Memory B cell (primary cell): ENCODE measurements at regions not wholly inside any gene's neighbourhood (a gene's known extent, or its start where the extent isn't known, plus 50 kb on each side); places are given as distances from the start of the nearest gene placed in this dataset.
A peak's percentile ranks its signal among the peaks of the same experiment; 100 is the strongest.

Experiments used
- ATAC-seq: fragments of 150-1000 bp; cut with Tn5 transposase; 2 replicates; pipeline ENCODE4 v1.10.0; 2021; ENCODE audit warnings: low read depth, mild to moderate bottlenecking, moderate library complexity
- DNase-seq, 2 donors: peaks; one replicate each; pipeline ENCODE4 v3.0.0; 2022; ENCODE audit warnings: low spot score in 2 of 2
- H3K27ac Mint-ChIP-seq: one replicate; pipeline ENCODE4 v1.8.0; 2022; ENCODE audit warnings: mild to moderate bottlenecking, moderate library complexity, mixed read lengths
- H3K27me3 Mint-ChIP-seq: one replicate; pipeline ENCODE4 v1.8.0; 2022; ENCODE audit warnings: mixed read lengths
- H3K36me3 Mint-ChIP-seq: one replicate; pipeline ENCODE4 v1.8.0; 2022; ENCODE audit warnings: mild to moderate bottlenecking, mixed read lengths
- H3K4me1 Mint-ChIP-seq: one replicate; pipeline ENCODE4 v1.8.0; 2022; ENCODE audit warnings: mixed read lengths
- H3K4me3 Mint-ChIP-seq: one replicate; pipeline ENCODE4 v1.8.0; 2022; ENCODE audit warnings: mild to moderate bottlenecking, moderate library complexity, mixed read lengths
- H3K9me3 Mint-ChIP-seq: one replicate; pipeline ENCODE4 v1.8.0; 2022; ENCODE audit warnings: mixed read lengths

GRCh38 chr4:41883988-41884734 lies 51.1 kb upstream of the TMEM33 start:
- ATAC-seq (no peak), DNase-seq (no peak)
- H3K4me1 Mint-ChIP-seq = peaks cover 8% of the 10 kb centered on the region
- H3K4me3 Mint-ChIP-seq = no peak overlapping the region
- peaks cover 16% of the 10 kb centered on the region for H3K27me3 Mint-ChIP-seq
- no peak overlapping the region for H3K27ac Mint-ChIP-seq
- no peaks in the 10 kb centered on the region for H3K9me3 Mint-ChIP-seq
- H3K36me3 Mint-ChIP-seq = no peaks in the 10 kb centered on the region

GRCh38 chr4:41882625-41883347 lies 52.4 kb upstream of the TMEM33 start:
- Mint-ChIP-seq H3K9me3 (no peaks in the 10 kb centered on the region), H3K36me3 (no peaks in the 10 kb centered on the region), H3K4me3 (peak overlapping the region; percentile 27), H3K4me1 (peaks cover 8% of the 10 kb centered on the region), H3K27me3 (peaks cover 26% of the 10 kb centered on the region), H3K27ac (no peak overlapping the region)
- DNase-seq (peak in 1 of 2 donors; percentile 52), ATAC-seq (peak; percentile 91)

- Mint-ChIP-seq H3K36me3 (no peaks in the 10 kb centered on the region), H3K27me3 (peaks cover 32% of the 10 kb centered on the region), H3K9me3 (no peaks in the 10 kb centered on the region), H3K4me3 (peak overlapping the region; percentile 24), H3K27ac (no peak overlapping the region), H3K4me1 (peaks cover 8% of the 10 kb centered on the region)
- ATAC-seq (no peak), DNase-seq (no peak)
Observed at GRCh38 chr4:41881981-41882624, 53.1 kb upstream of the TMEM33 start.

- DNase-seq (no peak), ATAC-seq (no peak)
- Mint-ChIP-seq H3K36me3 (no peaks in the 10 kb centered on the region), H3K4me1 (peaks cover 8% of the 10 kb centered on the region), H3K9me3 (no peaks in the 10 kb centered on the region), H3K27me3 (peaks cover 29% of the 10 kb centered on the region), H3K27ac (no peak overlapping the region), H3K4me3 (peak overlapping the region; percentile 54)
Observed at GRCh38 chr4:41880840-41881831, 54.1 kb upstream of the TMEM33 start.

GRCh38 chr4:41880022-41880837 lies 55.0 kb upstream of the TMEM33 start:
- ATAC-seq (no peak), DNase-seq (no peak)
- Mint-ChIP-seq H3K27ac (no peak overlapping the region), H3K27me3 (peaks cover 33% of the 10 kb centered on the region), H3K9me3 (no peaks in the 10 kb centered on the region), H3K4me1 (peaks cover 8% of the 10 kb centered on the region), H3K36me3 (no peaks in the 10 kb centered on the region), H3K4me3 (peak overlapping the region; percentile 17)

GRCh38 chr4:41879552-41879951 lies 55.7 kb upstream of the TMEM33 start:
- Mint-ChIP-seq H3K4me1 (peaks cover 8% of the 10 kb centered on the region), H3K4me3 (no peak overlapping the region), H3K27ac (no peak overlapping the region), H3K36me3 (no peaks in the 10 kb centered on the region), H3K27me3 (peaks cover 33% of the 10 kb centered on the region), H3K9me3 (no peaks in the 10 kb centered on the region)
- DNase-seq (no peak), ATAC-seq (no peak)

- no peaks in the 10 kb centered on the region for H3K36me3 Mint-ChIP-seq
- H3K4me1 Mint-ChIP-seq = peaks cover 8% of the 10 kb centered on the region
- DNase-seq = no peak
- H3K27me3 Mint-ChIP-seq = peaks cover 33% of the 10 kb centered on the region
- no peak overlapping the region for H3K27ac Mint-ChIP-seq
- no peaks in the 10 kb centered on the region for H3K9me3 Mint-ChIP-seq
- H3K4me3 Mint-ChIP-seq = no peak overlapping the region
- ATAC-seq = no peak
Observed at GRCh38 chr4:41878991-41879491, 56.2 kb upstream of the TMEM33 start.

- ATAC-seq (no peak), DNase-seq (no peak)
- no peak overlapping the region for H3K27ac Mint-ChIP-seq
- H3K4me3 Mint-ChIP-seq = no peak overlapping the region
- H3K4me1 Mint-ChIP-seq = peaks cover 10% of the 10 kb centered on the region
- no peaks in the 10 kb centered on the region for H3K36me3 Mint-ChIP-seq
- H3K9me3 Mint-ChIP-seq = no peaks in the 10 kb centered on the region
- H3K27me3 Mint-ChIP-seq = peaks cover 35% of the 10 kb centered on the region
Observed at GRCh38 chr4:41878170-41878969, 56.9 kb upstream of the TMEM33 start.

GRCh38 chr4:41877020-41877796 lies 58.0 kb upstream of the TMEM33 start:
- Mint-ChIP-seq H3K9me3 (no peaks in the 10 kb centered on the region), H3K27ac (no peak overlapping the region), H3K36me3 (no peaks in the 10 kb centered on the region), H3K4me3 (no peak overlapping the region), H3K27me3 (peaks cover 42% of the 10 kb centered on the region), H3K4me1 (peaks cover 10% of the 10 kb centered on the region)
- DNase-seq = no peak
- ATAC-seq = no peak

- Mint-ChIP-seq H3K4me3 (no peak overlapping the region), H3K4me1 (peaks cover 5% of the 10 kb centered on the region), H3K27me3 (peaks cover 34% of the 10 kb centered on the region), H3K9me3 (no peaks in the 10 kb centered on the region), H3K27ac (no peak overlapping the region), H3K36me3 (no peaks in the 10 kb centered on the region)
- no peak for DNase-seq
- ATAC-seq = no peak
Observed at GRCh38 chr4:41874873-41875272, 60.4 kb upstream of the TMEM33 start.

- H3K4me3 Mint-ChIP-seq = no peak overlapping the region
- H3K27me3 Mint-ChIP-seq = peaks cover 31% of the 10 kb centered on the region
- no peak for DNase-seq
- H3K4me1 Mint-ChIP-seq = peaks cover 3% of the 10 kb centered on the region
- no peak overlapping the region for H3K27ac Mint-ChIP-seq
- no peaks in the 10 kb centered on the region for H3K36me3 Mint-ChIP-seq
- no peak for ATAC-seq
- no peaks in the 10 kb centered on the region for H3K9me3 Mint-ChIP-seq
Observed at GRCh38 chr4:41874398-41874797, 60.8 kb upstream of the TMEM33 start.
